WI38 (cell line): ENCODE measurements at regions not wholly inside any gene's neighbourhood (a gene's known extent, or its start where the extent isn't known, plus 50 kb on each side); places are given as distances from the start of the nearest gene placed in this dataset.

Source experiments
- H3K4me3 ChIP-seq: 2 replicates; pipeline ENCODE4 v1.5.1; 2011; ENCODE audit warnings: low read depth, mild to moderate bottlenecking, control low read depth, low read length
- CTCF ChIP-seq: IDR thresholded peaks from 2 replicates; pipeline ENCODE4 v1.5.1; 2012; ENCODE audit warnings: low read depth, mild to moderate bottlenecking, control low read depth, low read length

- TF ChIP-seq CTCF, result no peak
- no peak overlapping the region for H3K4me3 ChIP-seq
These were observed 144.5 kb downstream of the NAV1 start for GRCh38 chr1:201683397-201683796.

GRCh38 chr1:201685485-201685884 lies 143.5 kb upstream of the IPO9 start:
- no peak overlapping the region for H3K4me3 ChIP-seq
- TF ChIP-seq CTCF, result no peak

GRCh38 chr1:201686714-201687455 lies 142.1 kb upstream of the IPO9 start:
- no peak for TF ChIP-seq CTCF
- H3K4me3 ChIP-seq, result no peak overlapping the region

- no peak for TF ChIP-seq CTCF
These were observed 140.4 kb upstream of the IPO9 start for GRCh38 chr1:201688514-201688913.

GRCh38 chr1:201689647-201690046 lies 139.3 kb upstream of the IPO9 start:
- TF ChIP-seq CTCF, result no peak
- H3K4me3 ChIP-seq, result no peak overlapping the region

More at GRCh38 chr1:201688514-201688913, 140.4 kb upstream of the IPO9 start:
- H3K4me3 ChIP-seq, result no peak overlapping the region

GRCh38 chr1:201690528-201690927 lies 138.4 kb upstream of the IPO9 start:
- no peak for TF ChIP-seq CTCF
- no peak overlapping the region for H3K4me3 ChIP-seq

GRCh38 chr1:201691716-201692554 lies 137.0 kb upstream of the IPO9 start:
- no peak overlapping the region for H3K4me3 ChIP-seq
- TF ChIP-seq CTCF, result no peak
